ENCODE measurements at regions not wholly inside any gene's neighbourhood (a gene's known extent, or its start where the extent isn't known, plus 50 kb on each side); places are given as distances from the start of the nearest gene placed in this dataset.

DNA sequence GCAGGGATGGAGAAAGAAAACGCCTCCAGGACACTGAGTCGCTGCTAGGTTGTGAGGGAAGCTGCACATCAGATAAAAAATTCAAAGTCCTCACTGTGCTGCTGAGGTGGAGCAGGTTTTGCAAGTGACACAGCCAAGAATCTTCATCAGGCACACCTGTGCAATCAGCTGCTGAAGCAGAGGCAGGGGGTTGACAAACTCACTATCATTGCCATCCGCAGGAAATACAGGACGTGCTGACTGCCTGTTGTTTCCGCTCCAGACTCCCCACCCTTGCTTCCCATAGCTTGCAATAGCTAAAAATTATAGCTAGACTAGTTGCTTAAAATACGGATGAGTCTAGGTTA is 147.8 kb upstream of the FHL2 start:
- no peak overlapping the region for H3K27ac ChIP-seq (ENCODE audit: low read depth in 1 of 2, low read length in 2 of 2)
- H3K4me1 ChIP-seq (ENCODE audit: control insufficient read depth in 4 of 4, insufficient read depth in 4 of 4, low read length in 3 of 4) = peaks cover 0 to 2% (median 0%) of the 10 kb centered on the region in 4 donors
- H3K36me3 ChIP-seq (ENCODE audit: control insufficient read depth in 4 of 4, insufficient read depth in 3 of 4, low read depth in 1 of 4, low read length in 3 of 4) = no peaks in the 10 kb centered on the region
- no peaks in the 10 kb centered on the region for H3K27me3 ChIP-seq (ENCODE audit: control insufficient read depth in 4 of 4, insufficient read depth in 4 of 4, low read length in 3 of 4)
- no peak overlapping the region for H3K4me3 ChIP-seq (ENCODE audit: low read depth in 1 of 3, low read length in 3 of 3)
- no peaks in the 10 kb centered on the region for H3K9me3 ChIP-seq (ENCODE audit: control insufficient read depth in 4 of 4, low read length in 3 of 4)
- 68% methylated on average over 6 of the region's 6 CpGs for WGBS
- TF ChIP-seq YY1 (IDR thresholded peaks at IDR 0.05) = no peak
- peak; percentile 26 for DNase-seq (ENCODE audit: low spot score)
- no peak overlapping the region for H3K9ac ChIP-seq (ENCODE audit: low read depth in 1 of 2, low read length in 2 of 2)

DNA sequence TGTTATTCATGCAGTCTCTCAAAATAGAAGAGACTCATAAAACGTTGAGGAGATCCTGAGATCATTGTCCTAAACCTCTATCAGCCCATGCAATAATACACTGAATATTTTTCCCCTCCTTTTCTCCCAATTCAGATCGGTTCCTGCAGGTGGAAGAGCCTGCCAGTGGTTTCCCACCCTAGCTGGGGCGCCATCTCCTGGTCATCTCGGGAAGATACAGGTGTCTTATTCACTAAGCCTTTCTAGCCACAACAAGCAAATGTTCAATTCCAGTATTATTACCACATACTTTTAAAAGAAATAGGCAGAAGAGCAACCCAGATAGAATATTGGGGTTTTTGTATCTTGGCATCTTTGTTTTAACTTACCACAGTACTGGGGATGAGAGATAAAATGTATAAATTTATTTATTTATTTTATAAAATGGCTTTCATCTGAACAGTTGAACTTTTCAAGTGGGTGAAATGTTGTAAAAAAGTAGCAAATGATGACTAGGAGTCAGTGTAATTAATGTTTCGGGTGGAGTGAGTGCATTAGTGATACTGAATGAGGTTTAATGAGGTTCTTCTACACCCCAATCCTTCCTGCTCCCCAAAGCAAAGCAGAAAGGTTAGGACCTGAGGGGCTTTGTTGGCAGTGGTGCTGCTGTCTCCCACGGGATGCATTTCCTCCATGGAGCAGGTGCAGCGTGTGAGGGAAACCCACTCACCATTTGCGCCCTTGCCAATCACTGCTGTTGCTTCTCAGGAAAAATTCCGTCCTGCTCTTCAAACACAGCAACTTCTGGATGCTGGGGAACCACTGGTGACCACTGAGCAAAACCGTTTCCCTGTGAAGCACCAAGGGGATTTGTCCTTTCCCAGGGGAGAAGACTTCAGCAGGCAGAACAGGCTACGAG is 147.1 kb upstream of the FHL2 start:
- no peaks in the 10 kb centered on the region for H3K9me3 ChIP-seq (ENCODE audit: control insufficient read depth in 4 of 4, low read length in 3 of 4)
- WGBS = 32% methylated on average over 11 of the region's 11 CpGs
- no peak overlapping the region for H3K4me3 ChIP-seq (ENCODE audit: low read depth in 1 of 3, low read length in 3 of 3)
- no peak for TF ChIP-seq TAF1 (conservative IDR thresholded peaks at IDR 0.05)
- TF ChIP-seq, protein P1, sequence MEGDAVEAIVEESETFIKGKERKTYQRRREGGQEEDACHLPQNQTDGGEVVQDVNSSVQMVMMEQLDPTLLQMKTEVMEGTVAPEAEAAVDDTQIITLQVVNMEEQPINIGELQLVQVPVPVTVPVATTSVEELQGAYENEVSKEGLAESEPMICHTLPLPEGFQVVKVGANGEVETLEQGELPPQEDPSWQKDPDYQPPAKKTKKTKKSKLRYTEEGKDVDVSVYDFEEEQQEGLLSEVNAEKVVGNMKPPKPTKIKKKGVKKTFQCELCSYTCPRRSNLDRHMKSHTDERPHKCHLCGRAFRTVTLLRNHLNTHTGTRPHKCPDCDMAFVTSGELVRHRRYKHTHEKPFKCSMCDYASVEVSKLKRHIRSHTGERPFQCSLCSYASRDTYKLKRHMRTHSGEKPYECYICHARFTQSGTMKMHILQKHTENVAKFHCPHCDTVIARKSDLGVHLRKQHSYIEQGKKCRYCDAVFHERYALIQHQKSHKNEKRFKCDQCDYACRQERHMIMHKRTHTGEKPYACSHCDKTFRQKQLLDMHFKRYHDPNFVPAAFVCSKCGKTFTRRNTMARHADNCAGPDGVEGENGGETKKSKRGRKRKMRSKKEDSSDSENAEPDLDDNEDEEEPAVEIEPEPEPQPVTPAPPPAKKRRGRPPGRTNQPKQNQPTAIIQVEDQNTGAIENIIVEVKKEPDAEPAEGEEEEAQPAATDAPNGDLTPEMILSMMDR (IDR thresholded peaks at IDR 0.05; ENCODE audit: low read depth, low read length, missing input control) = peak; percentile 73
- TF ChIP-seq RAD21 (IDR thresholded peaks at IDR 0.05) = peak; percentile 87 to 88
- peaks cover 0 to 2% (median 0%) of the 10 kb centered on the region in 4 donors for H3K4me1 ChIP-seq (ENCODE audit: control insufficient read depth in 4 of 4, insufficient read depth in 4 of 4, low read length in 3 of 4)
- H3K36me3 ChIP-seq (ENCODE audit: control insufficient read depth in 4 of 4, insufficient read depth in 3 of 4, low read depth in 1 of 4, low read length in 3 of 4) = no peaks in the 10 kb centered on the region
- no peak overlapping the region for H3K27ac ChIP-seq (ENCODE audit: low read depth in 1 of 2, low read length in 2 of 2)
- DNase-seq (ENCODE audit: low spot score) = peak; percentile 72
- no peak overlapping the region for H3K9ac ChIP-seq (ENCODE audit: low read depth in 1 of 2, low read length in 2 of 2)
- H3K27me3 ChIP-seq (ENCODE audit: control insufficient read depth in 4 of 4, insufficient read depth in 4 of 4, low read length in 3 of 4) = no peaks in the 10 kb centered on the region

DNA sequence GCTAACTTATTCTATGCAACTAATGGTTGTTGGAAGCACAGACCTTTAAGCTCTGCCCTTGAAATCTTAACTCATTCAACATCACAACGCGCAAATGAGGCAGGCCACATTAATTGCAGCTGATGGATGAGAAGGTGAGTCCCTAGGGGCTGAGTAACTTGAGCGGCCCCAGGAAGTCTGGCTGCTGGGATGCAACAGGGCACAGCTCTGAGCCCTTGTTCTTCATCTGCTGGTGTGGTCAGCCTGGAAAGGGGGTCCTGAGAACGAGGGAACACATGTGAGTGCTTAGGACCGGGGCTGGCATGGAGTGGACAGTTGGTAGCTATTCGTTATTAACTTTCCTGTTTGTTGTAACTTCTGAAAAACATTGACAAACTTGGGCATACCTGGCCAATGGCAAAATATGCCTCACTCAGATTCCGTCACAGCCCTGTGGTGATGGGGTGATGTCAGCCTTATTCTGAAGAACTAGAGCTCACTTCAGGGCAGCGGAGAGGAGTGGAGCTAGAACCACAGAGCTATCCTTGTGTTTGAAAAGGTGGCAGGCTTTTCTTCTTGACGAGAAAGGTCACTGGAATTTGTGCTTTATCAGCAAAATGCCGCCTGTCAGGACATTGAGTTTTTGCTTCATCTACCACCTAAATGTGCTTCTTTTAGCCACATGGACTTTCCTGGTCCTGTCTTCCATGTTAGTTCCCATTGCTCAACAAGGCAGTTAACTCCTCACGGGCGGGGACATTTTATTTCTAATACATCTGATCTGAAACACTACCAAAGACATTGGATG is 145.9 kb upstream of the FHL2 start:
- TF ChIP-seq GABPA (IDR thresholded peaks at IDR 0.05 in 1 of 2, conservative IDR thresholded peaks at IDR 0.05 in 1 of 2) (no peak), RXRA (IDR thresholded peaks at IDR 0.05) (no peak), HNF4A (conservative IDR thresholded peaks at IDR 0.05) (no peak), JUND (IDR thresholded peaks at IDR 0.05) (no peak), FOXA2 (IDR thresholded peaks at IDR 0.05) (no peak), RAD21 (IDR thresholded peaks at IDR 0.05) (no peak)
- TF ChIP-seq, protein P2, sequence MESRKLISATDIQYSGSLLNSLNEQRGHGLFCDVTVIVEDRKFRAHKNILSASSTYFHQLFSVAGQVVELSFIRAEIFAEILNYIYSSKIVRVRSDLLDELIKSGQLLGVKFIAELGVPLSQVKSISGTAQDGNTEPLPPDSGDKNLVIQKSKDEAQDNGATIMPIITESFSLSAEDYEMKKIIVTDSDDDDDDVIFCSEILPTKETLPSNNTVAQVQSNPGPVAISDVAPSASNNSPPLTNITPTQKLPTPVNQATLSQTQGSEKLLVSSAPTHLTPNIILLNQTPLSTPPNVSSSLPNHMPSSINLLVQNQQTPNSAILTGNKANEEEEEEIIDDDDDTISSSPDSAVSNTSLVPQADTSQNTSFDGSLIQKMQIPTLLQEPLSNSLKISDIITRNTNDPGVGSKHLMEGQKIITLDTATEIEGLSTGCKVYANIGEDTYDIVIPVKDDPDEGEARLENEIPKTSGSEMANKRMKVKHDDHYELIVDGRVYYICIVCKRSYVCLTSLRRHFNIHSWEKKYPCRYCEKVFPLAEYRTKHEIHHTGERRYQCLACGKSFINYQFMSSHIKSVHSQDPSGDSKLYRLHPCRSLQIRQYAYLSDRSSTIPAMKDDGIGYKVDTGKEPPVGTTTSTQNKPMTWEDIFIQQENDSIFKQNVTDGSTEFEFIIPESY (IDR thresholded peaks at IDR 0.05) = no peak
- no peaks in the 10 kb centered on the region for H3K9me3 ChIP-seq (ENCODE audit: control insufficient read depth in 4 of 4, low read length in 3 of 4)
- peaks cover 0 to 2% (median 0%) of the 10 kb centered on the region in 4 donors for H3K4me1 ChIP-seq (ENCODE audit: control insufficient read depth in 4 of 4, insufficient read depth in 4 of 4, low read length in 3 of 4)
- no peak overlapping the region for H3K4me3 ChIP-seq (ENCODE audit: low read depth in 1 of 3, low read length in 3 of 3)
- H3K9ac ChIP-seq (ENCODE audit: low read depth in 1 of 2, low read length in 2 of 2) = no peak overlapping the region
- 80% methylated on average over 12 of the region's 12 CpGs for WGBS
- no peaks in the 10 kb centered on the region for H3K27me3 ChIP-seq (ENCODE audit: control insufficient read depth in 4 of 4, insufficient read depth in 4 of 4, low read length in 3 of 4)
- no peaks in the 10 kb centered on the region for H3K36me3 ChIP-seq (ENCODE audit: control insufficient read depth in 4 of 4, insufficient read depth in 3 of 4, low read depth in 1 of 4, low read length in 3 of 4)
- peak; percentile 29 for DNase-seq (ENCODE audit: low spot score)
- no peak overlapping the region for H3K27ac ChIP-seq (ENCODE audit: low read depth in 1 of 2, low read length in 2 of 2)

Measured in liver (tissue), 8 donors.